Keratinocyte (primary cell): ENCODE measurements at regions not wholly inside any gene's neighbourhood (a gene's known extent, or its start where the extent isn't known, plus 50 kb on each side); places are given as distances from the start of the nearest gene placed in this dataset.

Source experiments
- DNase-seq: peaks from one replicate; pipeline ENCODE4 v3.0.0-alpha.2; 2011; ENCODE audit warnings: low read depth, missing footprints, low spot score
- FAIRE-seq: peaks from 2 replicates; lab custom pipeline; 2011; peaks lifted over from hg19 to GRCh38; lab: Jason Lieb, UNC
- H2AFZ ChIP-seq: 2 replicates; pipeline ENCODE4 v1.6.0; 2012; ENCODE audit warnings: low read length, control low read depth, inconsistent platforms; ENCODE audit not compliant: control insufficient read depth
- H3K27ac ChIP-seq: 2 replicates; pipeline ENCODE4 v1.5.1; 2011; ENCODE audit warnings: low read length; ENCODE audit not compliant: control insufficient read depth, insufficient read depth
- H3K27me3 ChIP-seq: 3 replicates; pipeline ENCODE4 v1.6.0; 2011; ENCODE audit warnings: low read length; ENCODE audit not compliant: control insufficient read depth, insufficient read depth; ENCODE audit errors: extremely low read depth
- H3K36me3 ChIP-seq, 2 experiments: 2 replicates in 1 of 2; 3 replicates in 1 of 2; pipeline ENCODE4 v1.5.1; 2011; ENCODE audit warnings: low read length in 2 of 2, mild to moderate bottlenecking in 1 of 2; ENCODE audit not compliant: control insufficient read depth in 2 of 2, insufficient read depth in 2 of 2; ENCODE audit errors: extremely low read depth in 1 of 2
- H3K4me1 ChIP-seq: 3 replicates; pipeline ENCODE4 v1.5.1; 2011; ENCODE audit warnings: low read length; ENCODE audit not compliant: control insufficient read depth, insufficient read depth; ENCODE audit errors: extremely low read depth
- H3K4me2 ChIP-seq: 3 replicates; pipeline ENCODE4 v1.6.0; 2011; ENCODE audit warnings: low read depth, low read length; ENCODE audit not compliant: control insufficient read depth, insufficient read depth; ENCODE audit errors: extremely low read depth
- H3K4me3 ChIP-seq, 3 experiments: fragments of 200-600 bp in 1 of 3; sonication (generic) in 1 of 3; 2 replicates in 2 of 3; 3 replicates in 1 of 3; pipeline ENCODE4 v1.5.1; 2011 to 2016; ENCODE audit warnings: low read length in 3 of 3, mild to moderate bottlenecking in 3 of 3, control low read depth in 2 of 3, inconsistent platforms in 1 of 3, low read depth in 1 of 3, mixed read lengths in 1 of 3, mixed run types in 1 of 3, moderate library complexity in 1 of 3; ENCODE audit not compliant: control insufficient read depth in 2 of 3, insufficient read depth in 2 of 3; ENCODE audit errors: extremely low read depth in 1 of 3
- H3K79me2 ChIP-seq: 2 replicates; pipeline ENCODE4 v1.6.0; 2012; ENCODE audit warnings: low read length; ENCODE audit not compliant: control insufficient read depth, insufficient read depth
- H3K9ac ChIP-seq: 3 replicates; pipeline ENCODE4 v1.6.0; 2011; ENCODE audit warnings: low read length; ENCODE audit not compliant: control insufficient read depth, insufficient read depth; ENCODE audit errors: extremely low read depth
- H3K9me1 ChIP-seq: 3 replicates; pipeline ENCODE4 v1.6.0; 2011; ENCODE audit warnings: low read length; ENCODE audit not compliant: control insufficient read depth, insufficient read depth; ENCODE audit errors: extremely low read depth
- H3K9me3 ChIP-seq: 2 replicates; pipeline ENCODE4 v1.5.1; 2012; ENCODE audit warnings: low read depth, low read length; ENCODE audit not compliant: control insufficient read depth
- H4K20me1 ChIP-seq: 3 replicates; pipeline ENCODE4 v1.6.0; 2011; ENCODE audit warnings: low read length; ENCODE audit not compliant: control insufficient read depth, insufficient read depth; ENCODE audit errors: extremely low read depth
- CTCF ChIP-seq, 3 experiments: IDR thresholded peaks in 1 of 3; conservative IDR thresholded peaks in 1 of 3; optimal IDR thresholded peaks in 1 of 3; 2 replicates in 2 of 3; 3 replicates in 1 of 3; pipeline versions ENCODE3 to v1.5.1; 2011; ENCODE audit warnings: low read length in 3 of 3, mild to moderate bottlenecking in 3 of 3, moderate library complexity in 2 of 3, control low read depth in 1 of 3, inconsistent platforms in 1 of 3; ENCODE audit not compliant: insufficient read depth in 2 of 3; ENCODE audit errors: extremely low read depth in 1 of 3
- EZH2 ChIP-seq: IDR thresholded peaks from one replicate; pipeline ENCODE4 v1.6.1; 2012; ENCODE audit warnings: inconsistent platforms, mild to moderate bottlenecking, low read length, moderate library complexity
- dilution Hi-C: fragments of 300-500 bp; cut with MboI; formaldehyde crosslinking; loops from one replicate; pipeline ENCODE4 v1.7.0; 2020; ENCODE audit warnings: low sequenced_read_pairs; ENCODE audit not compliant: extremely low pct_ligation_motif_present

- H3K27me3 ChIP-seq, result no peaks in the 10 kb centered on the region
- TF ChIP-seq CTCF (optimal IDR thresholded peaks at IDR 0.05 in 1 of 3, IDR thresholded peaks at IDR 0.05 in 1 of 3, conservative IDR thresholded peaks at IDR 0.05 in 1 of 3; ENCODE audit: extremely low read depth in 1 of 3, insufficient read depth in 2 of 3, low read length in 3 of 3) (no peak), EZH2 (no peak)
- no peaks in the 10 kb centered on the region for H3K9me1 ChIP-seq
- H3K9me3 ChIP-seq, result no peaks in the 10 kb centered on the region
- FAIRE-seq (no peak), DNase-seq (no peak)
- H3K9ac ChIP-seq, result no peak overlapping the region
- no peak overlapping the region for H2AFZ ChIP-seq
- dilution Hi-C loops, result no loop called here
- H3K4me2 ChIP-seq, result no peak overlapping the region
- H3K36me3 ChIP-seq, result no peaks in the 10 kb centered on the region
- H3K4me1 ChIP-seq, result no peaks in the 10 kb centered on the region
- no peak overlapping the region for H3K4me3 ChIP-seq
- H4K20me1 ChIP-seq, result no peaks in the 10 kb centered on the region
- H3K27ac ChIP-seq, result no peak overlapping the region
- no peaks in the 10 kb centered on the region for H3K79me2 ChIP-seq
These were observed 311.8 kb downstream of the HS3ST1 start for GRCh38 chr4:11116940-11117339.

- Histone ChIP-seq H3K4me1 (no peaks in the 10 kb centered on the region), H3K4me2 (no peak overlapping the region), H3K9me3 (no peaks in the 10 kb centered on the region), H3K27ac (no peak overlapping the region), H3K9me1 (no peaks in the 10 kb centered on the region), H3K4me3 (no peak overlapping the region), H3K9ac (no peak overlapping the region), H2AFZ (no peak overlapping the region), H3K27me3 (no peaks in the 10 kb centered on the region), H3K79me2 (no peaks in the 10 kb centered on the region), H3K36me3 (no peaks in the 10 kb centered on the region), H4K20me1 (no peaks in the 10 kb centered on the region)
- FAIRE-seq (no peak), DNase-seq (no peak)
- no peak for TF ChIP-seq CTCF (optimal IDR thresholded peaks at IDR 0.05 in 1 of 3, IDR thresholded peaks at IDR 0.05 in 1 of 3, conservative IDR thresholded peaks at IDR 0.05 in 1 of 3; ENCODE audit: extremely low read depth in 1 of 3, insufficient read depth in 2 of 3, low read length in 3 of 3)
- TF ChIP-seq EZH2, result no peak
- dilution Hi-C loops, result no loop called here
These were observed 316.8 kb downstream of the HS3ST1 start for GRCh38 chr4:11111876-11112275.
